ENCODE measurements at regions not wholly inside any gene's neighbourhood (a gene's known extent, or its start where the extent isn't known, plus 50 kb on each side); places are given as distances from the start of the nearest gene placed in this dataset.

- no peak for TF ChIP-seq POLR2AphosphoS5 (IDR thresholded peaks at IDR 0.05; ENCODE audit: borderline replicate concordance, low read depth, low read length)
- no peak for TF ChIP-seq EZH2 (IDR thresholded peaks at IDR 0.05)
Observed at GRCh38 chr12:124232654-124232987, 62.3 kb upstream of the RFLNA start.
